Small intestine (tissue), 7 donors: ENCODE measurements at regions not wholly inside any gene's neighbourhood (a gene's known extent, or its start where the extent isn't known, plus 50 kb on each side); places are given as distances from the start of the nearest gene placed in this dataset.
A peak's percentile ranks its signal among the peaks of the same experiment; 100 is the strongest.

Experiments
- DNase-seq, 2 donors: peaks; one replicate each; pipeline versions ENCODE4 v3.0.0 to v3.0.0-alpha.2; 2013
- FAIRE-seq: peaks from 2 replicates; lab custom pipeline; 2012; peaks lifted over from hg19 to GRCh38; lab: Jason Lieb, UNC
- H3K27ac ChIP-seq, 3 donors: one replicate each; pipeline ENCODE4 v1.5.1; 2013; ENCODE audit warnings: low read length in 2 of 3, mild to moderate bottlenecking in 2 of 3, control low read depth in 1 of 3, inconsistent platforms in 1 of 3, low read depth in 1 of 3, moderate library complexity in 1 of 3
- H3K27me3 ChIP-seq, 3 donors: one replicate each; pipeline ENCODE4 v1.6.1; 2013; ENCODE audit warnings: low read length in 3 of 3, inconsistent platforms in 1 of 3; ENCODE audit not compliant: control insufficient read depth in 3 of 3, insufficient read depth in 3 of 3
- H3K36me3 ChIP-seq, 3 donors: one replicate each; pipeline ENCODE4 v1.6.1; 2013; ENCODE audit warnings: low read length in 3 of 3, inconsistent platforms in 1 of 3, low read depth in 1 of 3, mild to moderate bottlenecking in 1 of 3, moderate library complexity in 1 of 3; ENCODE audit not compliant: control insufficient read depth in 3 of 3, insufficient read depth in 2 of 3
- H3K4me1 ChIP-seq, 3 donors: one replicate each; pipeline ENCODE4 v1.6.1; 2013; ENCODE audit warnings: low read length in 2 of 3, inconsistent platforms in 1 of 3, low read depth in 1 of 3, mild to moderate bottlenecking in 1 of 3, moderate library complexity in 1 of 3; ENCODE audit not compliant: control insufficient read depth in 3 of 3, insufficient read depth in 2 of 3
- H3K4me3 ChIP-seq, 3 donors: one replicate each; pipeline ENCODE4 v1.5.1; 2013; ENCODE audit warnings: low read length in 3 of 3, control low read depth in 1 of 3, inconsistent platforms in 1 of 3, low read depth in 1 of 3, mild to moderate bottlenecking in 1 of 3, moderate library complexity in 1 of 3
- H3K9me3 ChIP-seq, 2 donors: one replicate each; pipeline ENCODE4 v1.6.1; 2013; ENCODE audit warnings: low read depth in 1 of 2, low read length in 1 of 2; ENCODE audit not compliant: control insufficient read depth in 2 of 2, insufficient read depth in 1 of 2
- WGBS, 3 donors: extraction: QIAGEN DNeasy Blood & Tissue Kit; methylation state at CpG; one replicate each; pipeline ENCODE4 v1.1.7; 2013; 5-methylcytosine and 5-hydroxymethylcytosine counted together
- donor health status: healthy with polysubstance abuse.
- donor health status: control.
- donor health status: control.
- donor health status: Bipolar disorder and iron deficiency.
- donor health status: healthy.

DNA sequence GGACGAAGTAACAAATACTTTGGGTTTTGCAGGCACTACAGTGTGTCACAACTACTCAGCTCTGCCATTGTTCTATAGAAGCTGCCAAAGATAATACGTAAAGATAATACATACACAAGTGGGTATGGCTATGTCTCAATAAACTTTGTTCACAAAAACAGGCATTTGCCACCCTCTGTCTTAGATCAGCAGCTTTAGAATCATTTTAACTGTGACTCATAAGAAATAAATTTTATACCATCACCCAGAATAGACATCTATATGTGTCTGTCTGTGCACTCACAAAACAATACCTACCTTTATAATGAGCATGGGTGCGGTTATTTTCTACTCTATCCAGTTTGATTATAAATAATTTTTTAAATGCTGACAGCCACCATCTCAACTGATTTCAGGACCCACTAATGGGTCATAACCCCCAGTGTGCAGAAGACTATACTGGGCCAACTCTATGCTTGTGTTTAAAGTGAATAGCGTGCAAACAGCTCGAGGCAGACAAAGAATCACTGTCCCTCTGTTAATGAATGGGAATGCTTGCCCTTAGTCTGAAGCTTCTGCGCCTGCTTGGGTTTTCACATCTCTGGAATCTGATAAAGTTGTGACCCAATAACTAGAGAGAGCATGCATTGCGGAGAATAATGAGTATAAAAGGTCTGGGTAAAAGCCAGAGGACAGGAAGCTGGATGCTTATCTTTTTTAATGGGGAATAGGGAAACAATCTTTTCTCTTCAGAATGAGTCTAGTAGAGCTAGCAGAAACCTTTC, 216.2 kb downstream of the PLPP3 start:
- DNase-seq (no peak), FAIRE-seq (no peak)
- Histone ChIP-seq H3K4me3 (no peak overlapping the region), H3K27me3 (no peaks in the 10 kb centered on the region), H3K36me3 (no peaks in the 10 kb centered on the region), H3K27ac (no peak overlapping the region), H3K9me3 (no peaks in the 10 kb centered on the region), H3K4me1 (no peaks in the 10 kb centered on the region)
- WGBS, 3 donors, result 87 to 89% (median 88%) methylated on average over 7 of the region's 7 CpGs

DNA sequence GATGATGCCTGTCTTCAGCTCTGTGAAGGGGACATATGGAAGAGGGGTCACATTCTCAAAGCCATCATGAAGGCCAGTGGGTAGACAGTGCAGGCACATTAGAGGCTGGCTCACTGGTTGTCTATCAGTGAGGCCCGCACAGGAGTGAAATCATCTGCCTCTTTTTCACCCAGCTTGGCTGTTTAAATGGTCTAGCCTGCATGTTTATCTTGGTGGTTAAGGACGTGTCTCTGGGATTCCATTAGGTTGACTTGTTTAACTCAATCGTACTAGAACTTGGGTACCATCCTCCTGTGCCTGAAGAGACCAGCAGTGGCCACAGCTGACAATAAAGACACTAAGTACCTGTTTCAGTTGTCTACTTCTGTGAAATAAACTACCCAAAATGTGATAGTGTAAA, 219.3 kb downstream of the PLPP3 start:
- no peaks in the 10 kb centered on the region for H3K27me3 ChIP-seq
- DNase-seq (no peak), FAIRE-seq (no peak)
- no peak overlapping the region for H3K27ac ChIP-seq
- no peak overlapping the region for H3K4me3 ChIP-seq
- 81 to 92% (median 91%) methylated on average over 3 of the region's 3 CpGs for WGBS, 3 donors
- peaks cover 0 to 3% of the 10 kb centered on the region in 2 donors for H3K9me3 ChIP-seq
- no peaks in the 10 kb centered on the region for H3K36me3 ChIP-seq
- no peaks in the 10 kb centered on the region for H3K4me1 ChIP-seq

DNA sequence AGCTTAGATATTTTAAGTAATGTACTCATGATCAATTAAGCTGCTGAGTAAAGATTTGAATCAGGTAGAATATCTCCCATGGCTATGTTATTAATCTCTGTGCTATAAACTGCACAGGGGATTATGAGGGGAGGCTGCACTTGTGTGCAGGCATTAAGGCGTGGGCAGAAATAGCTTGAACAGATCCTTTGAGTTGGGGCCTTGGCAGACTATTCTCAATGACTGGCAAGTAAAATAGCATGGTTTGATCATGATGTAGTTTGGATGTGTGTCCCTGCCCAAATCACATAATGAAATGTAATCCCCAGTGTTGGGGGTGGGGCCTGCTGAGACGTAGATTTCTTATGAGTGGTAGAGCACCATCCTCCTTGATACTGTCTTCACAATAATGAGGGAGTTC, 220.3 kb downstream of the PLPP3 start:
- 79 to 97% (median 94%) methylated on average over 2 of the region's 2 CpGs for WGBS, 3 donors

DNA sequence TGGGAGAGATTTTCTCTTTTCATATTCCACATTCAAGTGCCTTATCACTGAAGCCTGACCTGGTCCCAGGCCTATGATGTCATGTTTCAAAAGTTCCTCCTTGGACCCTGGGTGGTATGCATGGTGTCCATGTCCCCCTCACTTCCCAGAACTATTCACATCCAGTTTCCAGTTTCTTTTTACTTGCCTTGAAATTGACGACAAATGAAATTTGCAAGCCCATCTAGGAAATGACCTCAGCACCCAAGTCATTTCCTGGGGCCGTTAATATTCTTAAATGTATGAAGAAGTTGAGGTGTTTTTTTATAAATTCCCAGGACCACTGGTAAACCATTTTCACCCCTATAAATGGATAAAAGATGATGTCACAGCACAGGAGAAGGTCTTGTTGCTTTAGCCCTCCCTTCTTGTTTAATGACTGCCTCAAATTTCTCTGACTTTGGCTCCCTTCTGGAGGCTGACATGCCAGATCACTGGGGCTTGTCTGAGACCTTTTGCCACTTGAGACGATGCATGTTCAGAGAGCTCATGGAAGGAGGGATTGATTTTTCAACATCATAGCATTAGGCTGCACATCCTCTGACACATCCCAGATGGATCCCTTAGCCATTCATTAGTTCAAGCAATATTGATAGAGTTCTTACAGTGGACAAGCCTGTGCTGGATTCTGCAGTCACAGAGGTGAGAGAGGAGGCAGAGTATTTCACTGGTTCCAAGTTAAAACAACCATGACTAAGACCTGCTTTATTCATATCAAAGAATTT, 221.3 kb downstream of the PLPP3 start:
- H3K4me1 ChIP-seq, result no peaks in the 10 kb centered on the region
- WGBS, 3 donors, result 58 to 86% (median 81%) methylated on average over 3 of the region's 3 CpGs
- no peak for FAIRE-seq
- H3K9me3 ChIP-seq, result peaks cover 0 to 3% of the 10 kb centered on the region in 2 donors
- H3K4me3 ChIP-seq, result no peak overlapping the region
- DNase-seq, result no peak
- no peaks in the 10 kb centered on the region for H3K36me3 ChIP-seq
- H3K27me3 ChIP-seq, result no peaks in the 10 kb centered on the region
- no peak overlapping the region for H3K27ac ChIP-seq

More for the DNA sequence above, 220.3 kb downstream of the PLPP3 start:
- no peak for DNase-seq
- no peak overlapping the region for H3K27ac ChIP-seq
- no peak for FAIRE-seq
- H3K4me3 ChIP-seq, result no peak overlapping the region
- no peaks in the 10 kb centered on the region for H3K27me3 ChIP-seq
- H3K36me3 ChIP-seq, result no peaks in the 10 kb centered on the region
- no peaks in the 10 kb centered on the region for H3K4me1 ChIP-seq
- peaks cover 0 to 3% of the 10 kb centered on the region in 2 donors for H3K9me3 ChIP-seq

DNA sequence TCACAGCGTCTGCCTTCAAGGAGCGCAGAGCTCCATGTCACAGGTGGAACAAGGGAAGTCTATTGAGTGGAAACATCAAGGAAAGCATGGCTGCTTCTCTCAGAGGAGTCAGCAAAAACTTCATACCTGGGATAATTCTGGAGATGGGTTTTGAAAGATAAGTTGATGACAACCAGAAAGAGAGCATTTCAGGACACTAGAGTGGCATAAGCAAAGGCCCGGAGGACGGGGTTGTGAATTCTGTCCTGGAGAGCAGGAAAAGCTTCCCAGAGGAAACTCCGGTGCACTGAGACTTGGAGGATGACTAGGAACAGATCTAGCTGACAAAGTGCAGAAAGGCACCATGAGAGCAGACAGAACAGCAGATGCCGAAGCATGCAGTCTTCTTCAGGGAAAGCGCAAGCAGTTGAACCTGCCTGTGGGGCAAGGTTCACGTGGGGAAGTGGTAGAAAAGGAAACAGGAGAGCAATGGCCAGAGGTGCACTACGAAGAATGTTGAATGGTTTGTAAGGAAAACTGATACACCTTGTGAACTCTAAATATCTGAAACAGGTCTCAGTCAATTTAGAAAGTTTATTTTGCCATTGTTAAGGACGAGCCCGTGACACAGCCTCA, 222.9 kb downstream of the PLPP3 start:
- no peak for FAIRE-seq
- Histone ChIP-seq H3K9me3 (peaks cover 0 to 3% of the 10 kb centered on the region in 2 donors), H3K4me1 (no peaks in the 10 kb centered on the region), H3K36me3 (no peaks in the 10 kb centered on the region), H3K4me3 (no peak overlapping the region), H3K27me3 (no peaks in the 10 kb centered on the region), H3K27ac (no peak overlapping the region)
- 71 to 90% (median 84%) methylated on average over 11 of the region's 11 CpGs for WGBS, 3 donors
- DNase-seq, result peak in 1 of 2 donors; percentile 50

DNA sequence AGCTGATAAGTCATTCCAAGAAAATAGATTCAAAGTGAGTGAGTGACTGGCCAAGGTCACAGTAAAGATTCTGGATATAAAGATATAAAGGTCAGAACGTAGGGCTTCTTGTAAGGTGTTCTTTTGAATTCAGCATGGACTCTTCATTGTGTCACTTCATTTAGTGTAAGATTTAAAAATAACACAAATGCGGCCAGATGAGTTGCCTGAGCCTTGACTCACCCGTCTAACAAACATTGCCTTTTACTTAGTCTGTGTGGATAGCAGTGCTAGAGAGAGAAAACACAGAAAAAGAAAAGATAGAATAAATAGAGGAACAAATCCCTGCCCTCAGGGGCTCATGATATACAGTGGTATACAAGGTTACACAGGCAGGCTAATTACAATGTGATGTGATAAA, 223.4 kb downstream of the PLPP3 start:
- Histone ChIP-seq H3K36me3 (no peaks in the 10 kb centered on the region), H3K9me3 (peaks cover 0 to 3% of the 10 kb centered on the region in 2 donors), H3K27me3 (no peaks in the 10 kb centered on the region), H3K27ac (no peak overlapping the region), H3K4me3 (no peak overlapping the region), H3K4me1 (no peaks in the 10 kb centered on the region)
- FAIRE-seq (no peak), DNase-seq (no peak)
- 67 to 88% (median 75%) methylated on average over 3 of the region's 3 CpGs for WGBS, 3 donors

DNA sequence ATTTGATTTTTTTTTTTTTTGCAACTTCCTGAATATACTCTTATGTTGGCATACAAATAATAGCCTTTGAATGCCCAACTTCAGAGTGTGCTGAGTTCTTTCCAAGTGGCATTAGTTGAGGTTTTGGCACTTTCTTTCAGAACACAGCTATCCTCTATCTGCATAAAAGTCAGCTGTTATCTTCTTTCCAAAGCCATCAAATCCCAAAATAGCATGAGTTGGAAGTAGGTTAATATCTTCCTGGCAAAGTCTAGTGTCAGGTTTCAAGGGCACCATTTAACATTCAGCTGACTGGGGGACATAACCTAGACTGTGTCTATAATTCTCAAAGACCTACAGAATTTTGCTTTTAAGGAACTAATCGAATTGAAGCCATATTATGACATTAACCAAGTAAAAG, 223.9 kb downstream of the PLPP3 start:
- no peak for DNase-seq
- 55 to 83% (median 69%) methylated on average over 1 of the region's 1 CpG for WGBS, 3 donors
- peaks cover 0 to 3% of the 10 kb centered on the region in 2 donors for H3K9me3 ChIP-seq
- H3K27ac ChIP-seq, result no peak overlapping the region
- no peaks in the 10 kb centered on the region for H3K4me1 ChIP-seq
- H3K27me3 ChIP-seq, result no peaks in the 10 kb centered on the region
- no peak overlapping the region for H3K4me3 ChIP-seq
- no peaks in the 10 kb centered on the region for H3K36me3 ChIP-seq
- FAIRE-seq, result no peak

DNA sequence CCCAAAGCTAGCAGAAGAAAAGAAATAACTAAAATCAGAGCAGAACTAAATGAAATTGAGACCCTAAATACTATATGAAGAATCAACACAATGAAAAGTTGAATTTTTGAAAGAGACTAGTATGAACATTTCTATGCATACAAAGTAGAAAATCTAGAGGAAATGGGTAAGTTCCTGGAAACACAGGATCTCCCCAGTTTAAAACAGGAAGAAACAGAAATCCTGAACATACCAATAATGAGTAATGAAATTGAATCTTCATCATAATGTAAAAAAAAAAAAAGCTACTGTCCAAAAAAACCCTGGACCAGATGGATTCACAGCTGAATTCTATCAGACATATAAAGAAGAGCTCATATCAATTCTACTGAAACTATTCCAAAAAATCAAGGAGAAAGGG, 233.5 kb downstream of the PLPP3 start:
- no peak for DNase-seq
- Histone ChIP-seq H3K27me3 (no peaks in the 10 kb centered on the region), H3K4me1 (no peaks in the 10 kb centered on the region), H3K36me3 (no peaks in the 10 kb centered on the region), H3K4me3 (no peak overlapping the region), H3K9me3 (peaks cover 0 to 5% of the 10 kb centered on the region in 2 donors), H3K27ac (no peak overlapping the region)
- no peak for FAIRE-seq
